HG03280 (cell line): ENCODE measurements at regions not wholly inside any gene's neighbourhood (a gene's known extent, or its start where the extent isn't known, plus 50 kb on each side); places are given as distances from the start of the nearest gene placed in this dataset.
"Not testable (repeated sequence)": the region's sequence is repeated elsewhere in the genome, so short reads cannot be mapped to it uniquely, and the experiment has no call there.

Experiments used
- ATAC-seq: cut with Tn5 transposase; IDR thresholded peaks from one replicate; pipeline ENCODE4 v1.9.1; 2021; ENCODE audit warnings: mild to moderate bottlenecking, moderate library complexity; ENCODE audit not compliant: unreplicated experiment

- no peak for ATAC-seq
These were observed 308.4 kb upstream of the ERCC4 start for GRCh38 chr16:13611596-13611995.

- ATAC-seq = no peak
These were observed 307.3 kb upstream of the ERCC4 start for GRCh38 chr16:13612623-13613022.

- ATAC-seq = no peak
These were observed 306.8 kb upstream of the ERCC4 start for GRCh38 chr16:13613165-13613564.

- no peak for ATAC-seq
These were observed 298.3 kb upstream of the ERCC4 start for GRCh38 chr16:13621639-13622038.

GRCh38 chr16:13628156-13628555 lies 291.8 kb upstream of the ERCC4 start:
- no peak for ATAC-seq

GRCh38 chr16:13629704-13630103 lies 290.2 kb upstream of the ERCC4 start:
- ATAC-seq = no peak

GRCh38 chr16:13630374-13630773 lies 289.6 kb upstream of the ERCC4 start:
- no peak for ATAC-seq

- no peak for ATAC-seq
These were observed 288.7 kb upstream of the ERCC4 start for GRCh38 chr16:13631213-13631767.

GRCh38 chr16:13631916-13632315 lies 288.0 kb upstream of the ERCC4 start:
- no peak for ATAC-seq

GRCh38 chr16:13632504-13632903 lies 287.4 kb upstream of the ERCC4 start:
- not testable (repeated sequence) for ATAC-seq

- ATAC-seq = no peak
These were observed 286.5 kb upstream of the ERCC4 start for GRCh38 chr16:13633391-13633861.

GRCh38 chr16:13634253-13634652 lies 285.7 kb upstream of the ERCC4 start:
- no peak for ATAC-seq

GRCh38 chr16:13634959-13635358 lies 285.0 kb upstream of the ERCC4 start:
- no peak for ATAC-seq

GRCh38 chr16:13638218-13638617 lies 281.7 kb upstream of the ERCC4 start:
- ATAC-seq = no peak

GRCh38 chr16:13643412-13643811 lies 276.5 kb upstream of the ERCC4 start:
- ATAC-seq = no peak

GRCh38 chr16:13645601-13646245 lies 274.2 kb upstream of the ERCC4 start:
- no peak for ATAC-seq

- ATAC-seq = no peak
These were observed 259.1 kb upstream of the ERCC4 start for GRCh38 chr16:13660807-13661206.

GRCh38 chr16:13665876-13666275 lies 254.1 kb upstream of the ERCC4 start:
- ATAC-seq = no peak

- no peak for ATAC-seq
These were observed 247.8 kb upstream of the ERCC4 start for GRCh38 chr16:13672196-13672595.

- no peak for ATAC-seq
These were observed 239.7 kb upstream of the ERCC4 start for GRCh38 chr16:13680021-13680889.

GRCh38 chr16:13684819-13685563 lies 235.0 kb upstream of the ERCC4 start:
- ATAC-seq = no peak
